NCI-H774 (cell line): ENCODE measurements at regions not wholly inside any gene's neighbourhood (a gene's known extent, or its start where the extent isn't known, plus 50 kb on each side); places are given as distances from the start of the nearest gene placed in this dataset.
"Not testable (repeated sequence)": the region's sequence is repeated elsewhere in the genome, so short reads cannot be mapped to it uniquely, and the experiment has no call there.

Experiments
- DNase-seq: peaks from one replicate; lab custom pipeline; 2025; lab: John Stamatoyannopoulos, UW

DNA sequence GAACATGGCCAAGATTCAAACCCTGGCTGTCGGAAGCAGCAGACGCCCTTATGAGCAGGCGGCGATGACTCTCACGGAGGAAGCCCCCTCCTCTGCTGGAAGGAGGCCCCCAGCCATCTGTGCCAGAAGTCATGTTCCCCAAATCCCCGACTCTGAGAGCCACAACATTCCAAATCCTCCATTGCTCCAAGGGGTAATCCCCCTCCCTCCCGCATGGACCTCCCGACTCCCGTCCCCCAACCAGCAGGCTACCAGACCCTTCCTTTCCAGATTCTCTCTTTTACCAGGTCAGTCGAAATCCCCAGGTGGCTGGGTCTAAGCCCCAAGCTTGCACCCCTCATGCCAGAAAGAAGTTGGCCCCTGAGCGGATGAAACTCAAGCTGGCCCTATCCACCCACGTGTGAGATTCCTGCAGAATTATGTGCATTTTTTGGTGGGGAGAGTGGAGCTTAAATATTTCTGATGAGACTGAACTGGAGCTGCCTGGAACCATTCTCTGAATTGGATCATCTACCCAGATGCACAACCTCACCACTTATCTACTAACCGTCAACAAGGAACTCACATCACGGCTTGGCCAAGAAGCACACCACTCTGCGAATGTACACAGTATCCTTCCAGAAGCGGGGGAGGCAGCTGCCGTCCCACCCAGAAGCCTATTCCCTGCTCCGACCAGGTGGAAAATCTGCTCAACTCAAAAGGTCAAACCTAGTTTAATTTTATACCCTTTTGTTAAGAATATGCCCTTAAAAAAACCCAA, 283.5 kb downstream of the C16orf95 start:
- no peak for DNase-seq

GRCh38 chr16:87034317-87034716, 282.9 kb downstream of the C16orf95 start:
- no peak for DNase-seq

DNA sequence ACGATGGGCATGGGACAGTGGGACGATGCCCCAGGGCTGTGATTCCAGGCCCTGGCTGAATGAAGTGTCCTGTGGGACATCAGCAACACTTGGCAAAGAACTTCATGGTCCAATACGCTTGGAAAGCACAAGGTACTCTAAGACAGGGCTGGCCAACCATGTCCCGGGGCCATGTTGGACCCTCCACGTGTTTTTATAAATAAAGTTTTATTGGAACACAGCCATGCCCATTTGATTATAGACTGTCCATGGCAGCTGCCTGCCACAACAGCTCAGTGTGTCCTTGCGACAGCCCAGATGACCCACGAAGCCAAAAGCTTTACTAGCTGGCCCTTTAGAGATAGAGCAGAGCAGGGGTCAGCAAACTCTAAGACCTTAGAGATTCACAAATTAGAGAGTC, 282.1 kb downstream of the C16orf95 start:
- DNase-seq, result no peak

- DNase-seq, result no peak
Observed at GRCh38 chr16:87037012-87037411, 280.2 kb downstream of the C16orf95 start.

DNA sequence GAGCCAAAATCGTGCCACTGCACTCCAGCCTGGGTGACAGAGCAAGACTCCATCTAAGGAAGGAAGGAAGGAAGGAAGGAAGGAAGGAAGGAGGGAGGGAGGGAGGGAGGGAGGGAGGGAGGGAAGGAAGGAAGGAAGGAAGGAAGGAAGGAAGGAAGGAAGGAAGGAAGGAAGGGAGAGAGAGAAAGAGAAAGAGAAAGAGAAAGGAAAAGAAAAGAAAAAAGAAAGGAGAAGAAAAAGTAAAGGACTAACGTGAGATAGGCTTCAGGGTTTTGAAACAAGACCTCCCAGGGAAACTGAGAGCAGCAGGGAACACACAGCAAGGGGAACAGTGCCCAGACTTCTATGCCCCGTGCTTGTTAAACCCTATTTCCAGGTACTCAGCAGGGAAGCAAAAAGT, 278.7 kb downstream of the C16orf95 start:
- DNase-seq, result not testable (repeated sequence)

GRCh38 chr16:87040169-87041117, 276.7 kb downstream of the C16orf95 start:
- no peak for DNase-seq

- DNase-seq, result no peak
Observed at GRCh38 chr16:87041286-87041685, 275.9 kb downstream of the C16orf95 start.

DNA sequence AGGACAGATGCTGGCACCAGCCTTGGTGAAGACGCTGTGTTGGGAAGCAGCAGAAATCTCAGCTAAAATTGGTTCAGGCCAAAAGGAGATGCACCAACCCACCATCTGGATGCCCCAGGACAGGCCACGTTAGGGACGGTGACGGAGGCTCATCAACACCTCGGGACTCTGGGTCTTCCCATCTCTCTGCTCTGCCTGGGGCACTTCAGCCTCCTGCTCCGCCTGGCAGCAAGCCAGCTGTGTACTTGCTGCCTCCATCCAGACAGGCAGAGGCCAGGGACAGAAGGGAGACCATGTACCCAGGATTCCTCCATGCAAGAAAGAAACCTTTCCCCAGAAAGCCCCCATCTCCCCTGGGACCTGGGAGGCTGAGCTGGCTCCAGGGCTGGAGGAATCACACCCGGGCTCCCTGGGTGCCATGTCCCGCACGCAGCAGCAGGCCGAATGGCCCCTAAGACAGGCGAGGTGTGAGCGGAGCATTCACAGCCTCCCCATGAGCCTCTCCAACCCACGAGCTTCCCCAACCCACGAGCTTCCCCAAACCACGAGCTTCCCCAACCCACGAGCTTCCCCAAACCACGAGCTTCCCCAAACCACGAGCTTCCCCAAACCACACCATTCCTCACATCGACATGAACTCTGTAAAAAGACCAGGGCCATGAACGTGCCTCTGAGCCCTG, 274.5 kb downstream of the C16orf95 start:
- DNase-seq, result no peak

DNA sequence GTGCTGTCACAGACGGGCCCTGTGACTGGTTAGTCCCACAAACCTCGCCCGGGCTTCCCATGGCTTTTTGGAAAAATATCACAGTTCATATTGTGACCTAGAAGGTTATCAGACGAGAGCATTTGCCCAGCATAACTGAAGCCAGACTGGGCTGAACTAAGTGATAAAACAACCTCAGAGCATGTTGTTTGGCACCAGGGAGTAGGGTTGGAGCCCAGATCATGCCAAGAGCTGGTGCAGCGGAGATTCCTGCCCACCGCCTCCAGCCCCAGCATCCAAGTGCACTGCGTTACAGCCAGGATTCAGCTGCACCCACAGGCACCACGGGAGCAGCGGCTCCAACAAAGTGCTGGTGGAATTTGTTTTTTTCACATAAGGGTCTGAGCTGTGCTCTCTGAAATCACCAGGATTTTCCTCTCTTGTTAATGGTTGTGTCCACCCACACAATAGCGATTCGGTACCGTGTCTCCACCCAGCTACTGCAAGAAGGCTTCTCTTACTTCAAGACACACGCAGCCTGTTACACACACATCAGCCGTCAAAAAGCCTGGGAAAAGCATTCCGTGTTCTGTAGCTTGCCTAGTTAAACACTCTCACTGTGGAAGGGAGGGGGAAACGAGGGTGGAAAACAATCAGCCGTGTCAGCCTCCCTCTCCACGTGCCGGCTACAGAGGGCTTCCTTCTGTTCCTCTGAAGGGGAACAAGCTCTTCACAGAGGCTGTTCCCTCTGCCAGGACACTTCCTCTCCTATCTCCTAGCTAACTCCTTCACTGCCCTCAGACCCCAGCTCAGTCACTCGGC, 273.8 kb downstream of the C16orf95 start:
- DNase-seq, result no peak

DNA sequence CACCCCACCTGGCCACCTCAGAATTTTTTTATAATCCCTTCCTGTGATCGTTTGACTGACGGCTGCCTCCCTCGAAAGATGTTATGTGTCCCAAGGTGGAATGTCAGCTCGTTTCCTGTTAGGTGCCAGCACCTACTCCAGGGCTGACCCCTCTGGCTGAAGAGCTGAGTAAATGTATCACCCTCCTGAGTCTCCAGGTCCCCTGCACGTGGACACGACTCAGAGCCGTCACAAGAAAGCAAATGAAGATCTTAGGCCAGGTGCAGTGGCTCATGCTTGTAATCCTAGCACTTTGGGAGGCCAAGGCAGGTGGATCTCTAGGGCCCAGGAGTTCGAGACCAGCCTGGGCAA, 273.2 kb downstream of the C16orf95 start:
- DNase-seq, result no peak

DNA sequence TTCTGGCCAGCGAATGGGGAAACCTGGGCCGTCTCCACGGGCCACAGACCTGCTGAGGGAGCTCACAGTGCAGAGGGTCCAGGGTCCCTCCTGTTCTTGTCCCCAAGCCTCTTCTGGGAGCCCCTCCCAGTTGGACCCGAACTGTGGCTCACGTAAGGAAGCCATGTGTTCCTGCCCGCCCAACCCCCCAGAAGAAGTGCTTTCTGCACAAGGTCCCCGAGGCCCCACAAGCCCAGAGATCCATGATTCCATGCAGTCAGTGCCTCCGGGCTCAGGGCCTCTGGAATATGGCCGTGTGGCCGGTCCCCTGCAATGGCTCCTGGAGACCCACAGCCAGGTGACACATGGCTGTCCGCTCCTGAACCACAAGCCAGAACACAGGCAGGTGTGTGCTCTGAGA, 272.4 kb downstream of the C16orf95 start:
- DNase-seq, result no peak

- no peak for DNase-seq
Observed at GRCh38 chr16:87045466-87046216, 271.6 kb downstream of the C16orf95 start.

DNA sequence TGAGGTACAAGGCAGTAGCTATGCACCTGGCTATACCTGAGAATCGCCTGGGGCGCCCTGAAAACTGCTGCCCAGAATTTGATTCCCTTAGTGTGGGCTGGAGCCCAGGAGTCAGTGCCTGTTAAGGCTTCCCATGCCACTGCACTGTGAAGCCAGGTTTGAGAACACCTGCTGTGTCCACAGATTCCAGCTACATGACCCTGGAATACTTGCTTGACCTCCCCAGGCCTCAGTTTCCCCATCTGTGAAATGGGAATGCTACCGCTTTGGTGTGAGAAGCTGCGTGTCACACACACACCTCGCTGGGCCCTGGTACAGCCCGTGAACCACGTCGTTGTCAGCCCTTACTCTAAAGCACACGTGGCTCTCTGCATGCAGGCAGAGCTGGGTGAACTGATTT, 271.0 kb downstream of the C16orf95 start:
- DNase-seq, result no peak

GRCh38 chr16:87047221-87048037, 269.8 kb downstream of the C16orf95 start:
- DNase-seq, result no peak

DNA sequence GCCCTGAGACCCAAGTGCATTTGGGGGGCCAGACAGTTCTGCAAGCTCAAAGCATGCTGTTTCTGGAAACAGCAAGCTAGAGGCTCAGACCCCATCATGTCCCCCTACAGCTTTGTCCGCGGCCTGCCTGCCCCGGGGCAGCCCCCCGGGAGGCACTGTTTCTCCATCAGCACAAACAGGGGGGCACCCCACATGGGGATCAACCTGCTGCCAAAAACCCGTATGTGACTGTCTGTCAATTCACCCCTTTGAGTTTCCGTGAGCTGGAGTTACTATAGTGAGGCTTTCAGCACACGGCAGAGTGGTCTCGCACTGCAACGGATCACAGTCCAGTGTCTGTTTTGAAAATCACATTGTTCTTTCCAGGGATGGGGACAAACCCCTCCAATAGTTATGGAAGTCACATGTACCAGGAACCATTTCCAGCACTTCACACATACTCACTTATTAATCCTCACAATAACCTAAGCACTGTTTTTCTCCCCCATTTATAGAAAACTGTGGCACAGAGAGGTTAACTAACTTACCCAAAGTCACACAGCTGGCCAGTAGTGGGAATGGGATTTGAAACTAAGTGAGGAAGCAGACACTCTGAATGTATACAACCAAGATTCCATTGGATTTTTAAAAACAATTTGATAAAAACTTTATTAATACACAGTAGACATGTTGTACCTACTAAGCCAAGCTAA, 269.0 kb downstream of the C16orf95 start:
- DNase-seq, result no peak

- no peak for DNase-seq
Observed at GRCh38 chr16:87048730-87049115, 268.5 kb downstream of the C16orf95 start.

- DNase-seq, result not testable (repeated sequence)
Observed at GRCh38 chr16:87049216-87049615, 268.0 kb downstream of the C16orf95 start.

GRCh38 chr16:87050142-87050541, 267.1 kb downstream of the C16orf95 start:
- no peak for DNase-seq

GRCh38 chr16:87051526-87052320, 265.5 kb downstream of the C16orf95 start:
- no peak for DNase-seq
